ENCODE measurements at regions not wholly inside any gene's neighbourhood (a gene's known extent, or its start where the extent isn't known, plus 50 kb on each side); places are given as distances from the start of the nearest gene placed in this dataset.

DNA sequence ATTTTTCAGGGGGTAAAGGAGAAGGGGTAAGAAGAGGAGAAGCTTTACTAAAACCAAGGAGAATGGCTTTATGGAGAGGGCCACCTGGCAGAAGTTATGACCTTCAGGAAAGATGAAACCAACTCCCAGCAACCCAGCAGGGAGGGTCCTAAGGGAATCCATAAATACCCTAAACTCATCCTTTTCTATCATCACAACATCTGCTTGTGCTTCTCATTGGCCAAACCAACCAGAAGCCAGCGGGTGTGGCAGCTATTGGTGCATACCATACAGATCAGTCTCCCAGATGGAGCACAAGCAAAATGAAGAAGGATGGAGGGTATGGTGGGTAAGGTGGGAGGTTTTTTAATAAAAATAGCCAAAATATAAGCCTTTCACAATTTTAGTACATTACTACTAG, 58.5 kb upstream of the ARSJ start:
- BruUV-seq (replicated peaks): no TSS peak
- H3K4me3 ChIP-seq (ENCODE audit: low read depth, low read length, poor library complexity, severe bottlenecking): no peak overlapping the region
- H3K27ac ChIP-seq (ENCODE audit: low read depth, low read length, poor library complexity, severe bottlenecking): no peak overlapping the region
- no peak for DNase-seq (ENCODE audit: low spot score)
- no peaks in the 10 kb centered on the region for H3K4me1 ChIP-seq (ENCODE audit: insufficient read depth, low read length, poor library complexity, severe bottlenecking)
- no peaks in the 10 kb centered on the region for H3K36me3 ChIP-seq (ENCODE audit: insufficient read depth, low read length, poor library complexity, severe bottlenecking)
- CTCF ChIA-PET: no interaction called here
- intact Hi-C loops (cut with micrococcal nuclease; ENCODE audit: unreplicated experiment): no loop called here
- no peaks in the 10 kb centered on the region for H3K9me3 ChIP-seq (ENCODE audit: low read depth, low read length, poor library complexity, severe bottlenecking)
- TF ChIP-seq CTCF (conservative IDR thresholded peaks at IDR 0.05; ENCODE audit: low read depth, low read length) (no peak), EZH2 (IDR thresholded peaks at IDR 0.05; ENCODE audit: borderline replicate concordance, low read depth, low read length, poor library complexity, severe bottlenecking) (no peak)
- H3K27me3 ChIP-seq (replicated peaks; ENCODE audit: insufficient read depth, low read depth, low read length, poor library complexity): no peaks in the 10 kb centered on the region
- POLR2A ChIA-PET (ENCODE audit: low non-redundant PET): no interaction called here

DNA sequence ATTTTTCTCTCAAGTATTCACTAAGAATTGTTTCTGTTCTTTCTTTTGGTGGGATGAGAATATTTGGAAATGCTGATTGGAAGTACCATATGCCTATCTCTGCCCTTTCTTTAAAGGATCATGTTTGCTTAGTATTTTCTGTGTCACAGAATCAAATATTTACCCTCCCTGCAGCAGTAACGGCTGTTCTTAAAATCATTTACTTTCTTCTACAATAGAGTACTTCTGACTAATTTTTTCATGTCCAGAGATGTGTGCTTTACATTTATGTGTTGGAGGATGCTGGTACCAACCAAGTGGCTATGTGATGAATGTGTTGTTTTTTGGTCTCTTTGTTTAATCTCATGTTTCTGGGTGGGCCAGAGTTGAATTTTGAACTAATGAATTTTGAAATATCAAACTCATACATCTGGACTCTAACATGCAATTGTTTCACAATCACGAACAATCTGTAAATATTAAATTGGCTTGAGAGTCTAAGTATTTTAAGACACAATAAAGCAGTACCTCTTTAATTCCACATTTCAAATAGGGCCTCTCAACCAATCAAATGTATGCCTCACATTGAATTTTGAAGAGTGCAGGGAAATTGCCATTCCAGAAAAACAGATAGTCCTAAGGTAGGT, 59.4 kb upstream of the ARSJ start:
- ChIA-PET CTCF (no interaction called here), POLR2A (ENCODE audit: low non-redundant PET) (no interaction called here)
- Histone ChIP-seq H3K27ac (ENCODE audit: low read depth, low read length, poor library complexity, severe bottlenecking) (no peak overlapping the region), H3K36me3 (ENCODE audit: insufficient read depth, low read length, poor library complexity, severe bottlenecking) (no peaks in the 10 kb centered on the region), H3K4me3 (ENCODE audit: low read depth, low read length, poor library complexity, severe bottlenecking) (no peak overlapping the region), H3K4me1 (ENCODE audit: insufficient read depth, low read length, poor library complexity, severe bottlenecking) (no peaks in the 10 kb centered on the region), H3K9me3 (ENCODE audit: low read depth, low read length, poor library complexity, severe bottlenecking) (no peaks in the 10 kb centered on the region), H3K27me3 (replicated peaks; ENCODE audit: insufficient read depth, low read depth, low read length, poor library complexity) (no peaks in the 10 kb centered on the region)
- intact Hi-C loops (cut with micrococcal nuclease; ENCODE audit: unreplicated experiment): no loop called here
- no TSS peak for BruUV-seq (replicated peaks)
- no peak for TF ChIP-seq EZH2 (IDR thresholded peaks at IDR 0.05; ENCODE audit: borderline replicate concordance, low read depth, low read length, poor library complexity, severe bottlenecking)
- no peak for TF ChIP-seq CTCF (conservative IDR thresholded peaks at IDR 0.05; ENCODE audit: low read depth, low read length)
- DNase-seq (ENCODE audit: low spot score): no peak

GRCh38 chr4:114040319-114041116, 61.1 kb upstream of the ARSJ start:
- no peak for DNase-seq (ENCODE audit: low spot score)
- CTCF ChIA-PET: no interaction called here
- no TSS peak for BruUV-seq (replicated peaks)

More at GRCh38 chr4:114040319-114041116, 61.1 kb upstream of the ARSJ start:
- Histone ChIP-seq H3K4me3 (ENCODE audit: low read depth, low read length, poor library complexity, severe bottlenecking) (no peak overlapping the region), H3K9me3 (ENCODE audit: low read depth, low read length, poor library complexity, severe bottlenecking) (no peaks in the 10 kb centered on the region), H3K27ac (ENCODE audit: low read depth, low read length, poor library complexity, severe bottlenecking) (no peak overlapping the region), H3K36me3 (ENCODE audit: insufficient read depth, low read length, poor library complexity, severe bottlenecking) (no peaks in the 10 kb centered on the region), H3K27me3 (replicated peaks; ENCODE audit: insufficient read depth, low read depth, low read length, poor library complexity) (no peaks in the 10 kb centered on the region), H3K4me1 (ENCODE audit: insufficient read depth, low read length, poor library complexity, severe bottlenecking) (no peaks in the 10 kb centered on the region)
- POLR2A ChIA-PET (ENCODE audit: low non-redundant PET): no interaction called here
- no peak for TF ChIP-seq CTCF (conservative IDR thresholded peaks at IDR 0.05; ENCODE audit: low read depth, low read length)
- no peak for TF ChIP-seq EZH2 (IDR thresholded peaks at IDR 0.05; ENCODE audit: borderline replicate concordance, low read depth, low read length, poor library complexity, severe bottlenecking)
- intact Hi-C loops (cut with micrococcal nuclease; ENCODE audit: unreplicated experiment): no loop called here
